NCI-H187 treated with DMSO at 0.1 percent for 48 hours (cell line): ENCODE measurements at regions not wholly inside any gene's neighbourhood (a gene's known extent, or its start where the extent isn't known, plus 50 kb on each side); places are given as distances from the start of the nearest gene placed in this dataset.
"Not testable (repeated sequence)": the region's sequence is repeated elsewhere in the genome, so short reads cannot be mapped to it uniquely, and the experiment has no call there.

Experiments used
- DNase-seq: peaks from one replicate; lab custom pipeline; 2025; lab: John Stamatoyannopoulos, UW

- no peak for DNase-seq
These were observed 171.5 kb downstream of the NUP210 start for GRCh38 chr3:13248640-13249039.

- DNase-seq: no peak
These were observed 172.4 kb upstream of the IQSEC1 start for GRCh38 chr3:13245615-13245978.

GRCh38 chr3:13243586-13243985, 170.4 kb upstream of the IQSEC1 start:
- DNase-seq: no peak

- no peak for DNase-seq
These were observed 169.1 kb upstream of the IQSEC1 start for GRCh38 chr3:13242364-13242737.

GRCh38 chr3:13241621-13242363, 168.6 kb upstream of the IQSEC1 start:
- no peak for DNase-seq

- DNase-seq: no peak
These were observed 167.8 kb upstream of the IQSEC1 start for GRCh38 chr3:13240928-13241618.

- DNase-seq: no peak
These were observed 166.2 kb upstream of the IQSEC1 start for GRCh38 chr3:13239467-13239760.

- no peak for DNase-seq
These were observed 165.6 kb upstream of the IQSEC1 start for GRCh38 chr3:13238687-13239466.

- DNase-seq: no peak
These were observed 164.7 kb upstream of the IQSEC1 start for GRCh38 chr3:13237776-13238490.

- DNase-seq: no peak
These were observed 163.4 kb upstream of the IQSEC1 start for GRCh38 chr3:13236557-13237173.

- peak; percentile 7 for DNase-seq
These were observed 162.7 kb upstream of the IQSEC1 start for GRCh38 chr3:13235897-13236296.

- no peak for DNase-seq
These were observed 161.8 kb upstream of the IQSEC1 start for GRCh38 chr3:13235079-13235478.

- no peak for DNase-seq
These were observed 161.4 kb upstream of the IQSEC1 start for GRCh38 chr3:13234666-13235065.

- DNase-seq: no peak
These were observed 160.6 kb upstream of the IQSEC1 start for GRCh38 chr3:13233487-13234485.

- DNase-seq: no peak
These were observed 158.8 kb upstream of the IQSEC1 start for GRCh38 chr3:13231781-13232666.

GRCh38 chr3:13229273-13229949, 156.2 kb upstream of the IQSEC1 start:
- DNase-seq: no peak

- DNase-seq: no peak
These were observed 155.4 kb upstream of the IQSEC1 start for GRCh38 chr3:13228584-13228983.

- not testable (repeated sequence) for DNase-seq
These were observed 154.9 kb upstream of the IQSEC1 start for GRCh38 chr3:13228169-13228568.
